Stomach smooth muscle (tissue), 2 donors: ENCODE measurements at regions not wholly inside any gene's neighbourhood (a gene's known extent, or its start where the extent isn't known, plus 50 kb on each side); places are given as distances from the start of the nearest gene placed in this dataset.

ENCODE experiments used
- H3K27ac ChIP-seq: one replicate; pipeline ENCODE4 v1.7.0; 2013; ENCODE audit warnings: mild to moderate bottlenecking, low read length, inconsistent platforms
- H3K27me3 ChIP-seq, 2 donors: one replicate each; pipeline ENCODE4 v1.7.0; 2013; ENCODE audit warnings: low read length in 2 of 2; ENCODE audit not compliant: insufficient read depth in 2 of 2, control insufficient read depth in 1 of 2
- H3K36me3 ChIP-seq, 2 donors: one replicate each; pipeline ENCODE4 v1.7.0; 2013; ENCODE audit warnings: low read length in 2 of 2; ENCODE audit not compliant: control insufficient read depth in 2 of 2, insufficient read depth in 2 of 2
- H3K4me1 ChIP-seq: one replicate; pipeline ENCODE4 v1.7.0; 2013; ENCODE audit warnings: low read length; ENCODE audit not compliant: control insufficient read depth, insufficient read depth
- H3K4me3 ChIP-seq, 2 donors: one replicate each; pipeline ENCODE4 v1.7.0; 2013; ENCODE audit warnings: low read length in 2 of 2
- H3K9ac ChIP-seq, 2 donors: one replicate each; pipeline ENCODE4 v1.7.0; 2013; ENCODE audit warnings: low read length in 2 of 2, mild to moderate bottlenecking in 1 of 2
- H3K9me3 ChIP-seq, 2 donors: one replicate each; pipeline ENCODE4 v1.7.0; 2013; ENCODE audit warnings: low read length in 2 of 2; ENCODE audit not compliant: control insufficient read depth in 2 of 2
- donor health status: healthy.
- donor health status: Pancreatic carcinoma.

DNA sequence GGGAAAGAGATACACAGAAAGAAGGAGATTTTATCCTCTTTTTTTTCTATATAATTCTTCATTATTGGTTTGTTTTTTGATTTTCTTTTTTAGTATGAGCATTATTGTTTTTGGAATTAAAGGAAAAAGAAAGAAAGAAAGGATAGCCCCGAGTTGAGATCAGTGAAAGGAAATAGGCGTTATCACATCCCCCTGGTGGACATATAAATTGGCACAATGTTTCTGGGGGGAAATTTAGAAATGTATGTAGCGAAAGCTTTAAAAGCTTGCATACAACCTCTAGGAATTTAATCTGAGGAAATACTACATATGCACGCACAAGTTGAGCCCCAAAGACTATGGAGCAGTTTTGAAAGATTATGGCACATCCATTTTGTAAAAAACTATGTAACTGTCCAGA, 226.3 kb upstream of the LDB2 start:
- no peaks in the 10 kb centered on the region for H3K36me3 ChIP-seq

GRCh38 chr4:17120761-17121160, 222.3 kb upstream of the LDB2 start:
- Histone ChIP-seq H3K4me3 (no peak overlapping the region), H3K36me3 (no peaks in the 10 kb centered on the region), H3K4me1 (no peaks in the 10 kb centered on the region), H3K9me3 (no peaks in the 10 kb centered on the region), H3K27ac (no peak overlapping the region), H3K9ac (no peak overlapping the region), H3K27me3 (no peaks in the 10 kb centered on the region)

More for the DNA sequence above, 226.3 kb upstream of the LDB2 start:
- Histone ChIP-seq H3K4me3 (no peak overlapping the region), H3K9me3 (no peaks in the 10 kb centered on the region), H3K9ac (no peak overlapping the region), H3K4me1 (no peaks in the 10 kb centered on the region), H3K27ac (no peak overlapping the region), H3K27me3 (no peaks in the 10 kb centered on the region)

DNA sequence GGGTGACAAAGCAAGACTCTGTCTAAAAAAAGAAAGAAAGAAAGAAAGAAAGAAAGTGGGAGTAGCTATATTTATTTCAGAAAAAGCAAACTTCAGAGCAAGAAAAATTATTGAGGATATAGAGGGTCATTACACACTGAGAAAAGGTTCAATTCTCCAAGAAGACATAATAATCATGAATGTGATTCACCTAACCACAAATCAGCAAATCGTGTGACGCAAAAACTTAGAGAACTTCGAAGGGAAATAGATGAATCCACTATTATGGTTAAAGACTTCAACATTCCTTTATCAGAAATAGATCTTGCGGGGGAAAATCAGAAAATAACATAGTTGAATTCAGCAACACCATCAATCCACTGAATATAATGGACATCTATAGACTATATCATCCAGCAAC, 219.3 kb upstream of the LDB2 start:
- Histone ChIP-seq H3K9me3 (no peaks in the 10 kb centered on the region), H3K9ac (no peak overlapping the region), H3K36me3 (no peaks in the 10 kb centered on the region), H3K4me3 (no peak overlapping the region), H3K27ac (no peak overlapping the region), H3K4me1 (no peaks in the 10 kb centered on the region), H3K27me3 (no peaks in the 10 kb centered on the region)

GRCh38 chr4:17115583-17115982, 217.1 kb upstream of the LDB2 start:
- no peaks in the 10 kb centered on the region for H3K27me3 ChIP-seq
- H3K27ac ChIP-seq = no peak overlapping the region
- no peak overlapping the region for H3K9ac ChIP-seq
- H3K4me1 ChIP-seq = no peaks in the 10 kb centered on the region
- no peak overlapping the region for H3K4me3 ChIP-seq
- no peaks in the 10 kb centered on the region for H3K9me3 ChIP-seq
- no peaks in the 10 kb centered on the region for H3K36me3 ChIP-seq

DNA sequence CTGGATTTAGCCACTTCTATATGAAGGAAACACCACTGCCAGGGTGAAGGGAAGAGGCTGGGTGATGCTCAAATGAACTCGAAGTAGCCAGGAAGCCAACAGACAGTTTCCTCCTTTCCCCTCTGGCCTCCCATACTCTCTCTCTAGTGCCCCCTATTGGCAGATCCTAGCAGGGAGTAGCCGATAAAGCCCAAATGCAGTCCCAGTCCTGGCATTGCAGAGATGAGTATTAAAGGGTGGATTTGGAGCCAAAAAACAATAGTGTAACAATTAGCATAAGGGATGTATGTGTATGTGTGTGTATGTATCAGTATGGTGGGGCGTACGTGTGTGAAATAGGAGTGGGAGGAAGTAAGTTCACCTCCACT, 213.8 kb upstream of the LDB2 start:
- Histone ChIP-seq H3K9ac (no peak overlapping the region), H3K27me3 (no peaks in the 10 kb centered on the region), H3K9me3 (no peaks in the 10 kb centered on the region), H3K4me1 (no peaks in the 10 kb centered on the region), H3K36me3 (no peaks in the 10 kb centered on the region), H3K27ac (no peak overlapping the region), H3K4me3 (no peak overlapping the region)

DNA sequence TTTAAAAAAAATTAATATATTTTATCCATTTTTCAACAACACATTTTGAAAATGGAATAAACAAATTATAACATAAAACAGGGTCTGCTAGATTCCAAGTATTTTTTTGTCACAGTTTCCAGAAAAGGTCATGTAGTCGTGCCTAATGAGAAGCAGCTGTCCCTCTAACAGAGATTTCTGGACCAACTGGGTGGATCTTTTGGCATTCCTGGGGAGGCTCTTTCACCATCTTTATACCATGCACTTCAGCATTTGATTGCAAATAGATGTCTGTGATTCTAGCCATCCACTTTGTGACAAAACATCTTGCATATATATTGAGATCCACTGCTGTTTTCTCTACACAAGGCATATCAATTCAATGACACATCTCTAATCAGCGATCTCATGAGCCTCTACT, 210.7 kb upstream of the LDB2 start:
- Histone ChIP-seq H3K27me3 (no peaks in the 10 kb centered on the region), H3K4me1 (no peaks in the 10 kb centered on the region), H3K9ac (no peak overlapping the region), H3K9me3 (no peaks in the 10 kb centered on the region), H3K4me3 (no peak overlapping the region), H3K27ac (no peak overlapping the region), H3K36me3 (no peaks in the 10 kb centered on the region)

GRCh38 chr4:17103231-17103630, 204.8 kb upstream of the LDB2 start:
- Histone ChIP-seq H3K4me1 (no peaks in the 10 kb centered on the region), H3K27me3 (no peaks in the 10 kb centered on the region), H3K9ac (no peak overlapping the region), H3K36me3 (no peaks in the 10 kb centered on the region), H3K9me3 (no peaks in the 10 kb centered on the region), H3K27ac (no peak overlapping the region), H3K4me3 (no peak overlapping the region)

GRCh38 chr4:17098996-17099395, 200.6 kb upstream of the LDB2 start:
- Histone ChIP-seq H3K27ac (no peak overlapping the region), H3K36me3 (no peaks in the 10 kb centered on the region), H3K9me3 (no peaks in the 10 kb centered on the region)

DNA sequence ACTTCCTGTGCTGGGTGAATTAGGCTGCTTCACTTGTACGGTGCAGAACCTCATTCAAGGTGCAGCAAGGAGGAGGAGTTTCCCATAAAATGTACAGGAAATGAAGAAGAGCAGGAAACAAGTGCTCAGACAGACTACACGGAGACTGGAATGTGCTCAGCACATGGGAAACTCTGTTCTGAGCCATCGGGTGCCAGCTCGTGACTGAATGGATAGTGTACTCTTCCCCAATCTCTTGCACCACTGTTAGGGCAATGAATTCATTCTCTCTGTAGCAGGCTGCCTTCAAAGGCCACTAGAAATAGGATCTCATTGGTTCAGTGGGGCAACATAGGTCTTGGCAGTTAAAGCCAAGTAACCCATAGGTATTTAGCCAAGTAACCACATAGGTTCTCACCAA, 200.0 kb upstream of the LDB2 start:
- no peak overlapping the region for H3K4me3 ChIP-seq
- no peak overlapping the region for H3K27ac ChIP-seq
- H3K36me3 ChIP-seq = no peaks in the 10 kb centered on the region
- H3K9me3 ChIP-seq = no peaks in the 10 kb centered on the region
- no peak overlapping the region for H3K9ac ChIP-seq
- H3K27me3 ChIP-seq = no peaks in the 10 kb centered on the region
- peaks cover 3% of the 10 kb centered on the region for H3K4me1 ChIP-seq

More at GRCh38 chr4:17098996-17099395, 200.6 kb upstream of the LDB2 start:
- Histone ChIP-seq H3K9ac (no peak overlapping the region), H3K4me3 (no peak overlapping the region), H3K4me1 (peaks cover 3% of the 10 kb centered on the region), H3K27me3 (no peaks in the 10 kb centered on the region)

GRCh38 chr4:17097362-17097761, 198.9 kb upstream of the LDB2 start:
- Histone ChIP-seq H3K4me3 (no peak overlapping the region), H3K4me1 (peaks cover 3% of the 10 kb centered on the region), H3K9me3 (no peaks in the 10 kb centered on the region), H3K27ac (no peak overlapping the region), H3K9ac (no peak overlapping the region), H3K36me3 (no peaks in the 10 kb centered on the region), H3K27me3 (no peaks in the 10 kb centered on the region)

- Histone ChIP-seq H3K4me3 (no peak overlapping the region), H3K9ac (no peak overlapping the region), H3K27ac (no peak overlapping the region), H3K9me3 (no peaks in the 10 kb centered on the region), H3K27me3 (no peaks in the 10 kb centered on the region), H3K36me3 (no peaks in the 10 kb centered on the region), H3K4me1 (peaks cover 3% of the 10 kb centered on the region)
These were observed 198.2 kb upstream of the LDB2 start for GRCh38 chr4:17096692-17097091.

DNA sequence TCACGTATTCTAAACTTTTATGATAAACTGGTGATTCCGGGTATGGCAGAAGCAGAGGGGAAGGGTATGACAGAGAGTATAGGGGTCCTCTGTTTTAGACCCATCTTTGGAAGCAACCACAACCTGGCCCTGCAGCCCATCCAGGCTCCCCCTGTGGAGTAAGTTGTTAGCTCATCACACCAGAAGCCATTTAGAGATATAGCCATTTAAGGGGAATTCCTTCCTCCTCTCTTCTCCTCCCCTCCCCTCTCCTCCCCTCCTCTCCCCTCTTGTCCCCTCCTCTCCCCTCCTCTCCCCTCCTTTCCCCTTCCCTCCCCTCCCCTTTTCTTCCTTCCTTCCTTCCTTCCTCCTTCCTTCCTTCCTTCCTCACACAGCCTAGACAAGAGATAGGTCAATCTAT, 197.3 kb upstream of the LDB2 start:
- no peak overlapping the region for H3K4me3 ChIP-seq
- H3K27me3 ChIP-seq = no peaks in the 10 kb centered on the region
- no peak overlapping the region for H3K27ac ChIP-seq
- no peaks in the 10 kb centered on the region for H3K36me3 ChIP-seq
- no peaks in the 10 kb centered on the region for H3K9me3 ChIP-seq
- H3K4me1 ChIP-seq = peaks cover 3% of the 10 kb centered on the region
- H3K9ac ChIP-seq = no peak overlapping the region
